HG03354 (cell line): ENCODE measurements at regions not wholly inside any gene's neighbourhood (a gene's known extent, or its start where the extent isn't known, plus 50 kb on each side); places are given as distances from the start of the nearest gene placed in this dataset.
"Not testable (repeated sequence)": the region's sequence is repeated elsewhere in the genome, so short reads cannot be mapped to it uniquely, and the experiment has no call there.

Experiments used
- ATAC-seq: cut with Tn5 transposase; IDR thresholded peaks from one replicate; pipeline ENCODE4 v1.9.1; 2021; ENCODE audit warnings: mild to moderate bottlenecking; ENCODE audit not compliant: unreplicated experiment, poor library complexity, severe bottlenecking

DNA sequence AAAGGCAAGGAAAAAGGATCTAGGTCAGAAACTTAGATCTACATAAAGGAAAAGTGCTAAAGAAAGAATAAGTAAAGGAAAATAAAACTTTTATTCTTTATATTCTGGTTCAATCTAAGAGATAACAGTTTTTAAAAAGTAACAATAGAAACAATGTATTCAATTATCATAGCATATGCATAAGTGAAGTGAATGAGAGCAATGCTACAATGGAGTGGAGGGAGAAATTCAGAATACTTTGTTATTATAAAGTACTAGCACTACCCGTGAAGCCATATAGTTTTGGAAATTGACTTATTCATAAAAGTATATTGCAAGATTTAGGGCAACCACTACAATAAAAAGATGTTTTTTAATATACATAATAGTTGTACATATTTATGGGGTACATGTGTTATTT, 586.0 kb upstream of the MDGA2 start:
- ATAC-seq: no peak

DNA sequence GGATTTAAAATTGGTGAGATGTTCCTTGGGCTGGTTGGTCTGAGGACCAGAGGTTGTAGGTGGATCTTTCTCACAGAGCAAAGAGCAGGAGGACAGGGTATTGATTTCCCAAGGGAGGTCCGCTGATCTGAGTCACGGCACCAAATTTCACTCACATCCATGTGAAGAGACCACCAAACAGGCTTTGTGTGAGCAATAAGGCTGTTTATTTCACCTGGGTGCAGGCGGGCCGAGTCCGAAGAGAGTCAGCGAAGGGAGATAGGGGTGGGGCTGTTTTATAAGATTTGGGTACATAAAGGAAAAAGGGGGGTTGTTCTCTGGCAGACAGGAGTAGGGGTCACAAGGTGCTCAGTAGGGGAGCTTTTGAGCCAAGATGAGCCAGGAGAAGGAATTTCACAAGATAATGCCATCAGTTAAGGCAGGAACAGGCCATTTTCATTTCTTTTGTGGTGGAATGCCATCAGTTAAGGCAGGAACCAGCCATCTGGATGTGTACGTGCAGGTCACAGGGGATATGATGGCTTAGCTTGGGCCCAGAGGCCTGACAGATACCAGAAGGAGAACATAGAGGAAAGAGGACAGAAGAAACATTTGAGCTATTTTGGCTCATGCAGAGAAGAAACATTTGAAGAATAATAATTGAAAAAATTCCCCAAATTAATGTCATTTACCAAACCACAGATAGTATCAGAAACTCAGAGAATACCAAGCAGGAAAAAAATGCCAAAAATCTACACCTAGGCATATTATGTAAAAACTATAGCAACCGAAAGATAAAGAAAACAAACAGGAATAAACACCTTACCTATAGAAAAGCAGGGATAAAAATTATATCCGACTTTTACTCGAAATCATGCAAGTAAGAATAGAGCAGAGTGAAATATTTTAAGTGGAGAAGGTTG, 585.2 kb upstream of the MDGA2 start:
- not testable (repeated sequence) for ATAC-seq

DNA sequence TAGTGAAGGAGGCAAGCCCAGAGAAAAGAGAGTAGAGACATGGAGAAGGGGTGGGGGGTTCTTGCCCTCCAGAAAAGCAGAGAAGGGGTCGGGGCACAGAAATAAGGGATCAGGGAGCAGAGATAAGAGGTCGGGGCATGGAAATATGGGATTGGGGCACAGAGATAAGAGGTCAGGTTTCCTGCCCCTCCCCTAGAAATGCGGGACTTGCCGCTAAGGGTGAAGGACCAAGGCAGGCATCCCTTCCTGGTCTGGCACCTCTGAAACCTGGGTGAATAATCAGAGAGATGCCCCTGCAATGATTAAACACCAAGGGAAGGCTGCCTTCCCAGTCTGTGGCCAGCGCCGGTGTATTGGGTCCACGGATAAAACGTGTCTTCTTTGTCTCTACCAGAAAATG, 584.5 kb upstream of the MDGA2 start:
- ATAC-seq: not testable (repeated sequence)

DNA sequence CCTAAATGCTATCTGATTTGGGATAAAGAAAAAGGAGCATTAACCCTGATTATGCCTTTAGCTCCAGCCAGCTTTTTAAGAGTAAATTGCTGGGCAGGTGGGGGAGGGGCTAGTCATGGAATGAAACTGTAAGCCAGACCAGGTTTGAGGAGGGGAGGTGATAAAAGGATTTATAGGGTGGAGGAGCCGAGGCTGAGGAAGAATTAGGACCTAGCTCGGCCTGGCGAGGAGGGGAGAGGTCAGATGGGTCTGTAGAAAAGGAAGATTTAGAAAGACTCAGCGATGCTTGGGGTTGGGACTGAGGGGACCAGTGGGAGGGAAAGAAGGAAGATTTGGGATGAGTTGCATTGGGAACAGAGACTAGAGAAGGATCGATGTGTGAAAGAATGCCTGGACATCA, 583.8 kb upstream of the MDGA2 start:
- not testable (repeated sequence) for ATAC-seq

DNA sequence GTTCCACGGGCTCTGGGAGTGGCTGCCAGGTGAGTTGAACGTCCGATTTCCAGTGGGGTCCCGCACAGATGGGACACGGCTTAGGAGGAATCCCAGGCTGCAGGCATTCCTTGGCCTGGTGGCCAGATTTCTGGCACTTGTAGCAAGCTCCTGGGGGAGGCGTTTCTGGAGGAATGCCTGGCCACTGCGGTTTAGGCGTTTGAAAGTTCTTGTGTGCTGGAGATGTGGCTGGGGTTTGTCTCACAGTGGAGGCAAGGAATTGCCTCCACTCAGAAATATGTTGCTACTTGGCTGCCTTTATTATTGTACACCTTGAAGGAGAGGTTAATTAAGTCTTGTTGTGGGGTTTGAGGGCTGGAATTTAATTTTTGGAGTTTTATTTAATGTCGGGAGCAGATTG, 583.3 kb upstream of the MDGA2 start:
- ATAC-seq: not testable (repeated sequence)

DNA sequence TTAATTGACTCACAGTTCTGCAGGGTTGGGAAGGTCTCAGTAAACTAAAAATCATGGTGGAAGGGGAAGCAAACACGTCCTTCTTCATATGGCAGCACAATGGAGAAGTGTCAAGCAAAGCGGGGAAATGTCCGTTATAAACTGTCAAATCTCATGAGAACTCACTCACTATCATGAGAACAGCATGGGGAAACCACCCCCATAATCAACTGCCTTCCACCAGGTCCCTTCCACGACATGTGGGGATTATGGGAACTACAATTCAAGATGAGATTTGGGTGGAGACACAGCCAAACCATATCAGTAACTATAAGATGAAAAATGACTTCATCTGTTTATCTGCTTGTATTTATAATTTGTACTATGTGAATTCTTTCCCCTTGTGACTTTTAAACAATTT, 577.6 kb upstream of the MDGA2 start:
- no peak for ATAC-seq

DNA sequence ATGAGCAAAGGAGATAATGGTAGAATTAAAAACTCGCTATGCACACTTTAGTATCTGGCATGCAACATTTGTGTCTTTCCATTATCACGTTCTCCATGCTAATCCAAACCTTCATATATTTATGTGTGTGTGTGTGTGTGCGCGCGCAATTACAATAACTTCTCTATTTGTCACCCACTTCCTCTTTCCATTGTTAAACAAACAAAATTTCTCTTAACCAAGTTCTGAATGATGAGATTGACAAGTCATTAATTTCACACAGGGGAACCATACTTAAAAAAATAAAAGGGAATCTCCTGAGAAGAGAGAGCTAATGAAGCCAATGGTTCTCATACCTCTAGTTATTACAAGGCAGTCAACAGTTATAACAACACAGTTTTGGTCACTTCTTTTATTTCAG, 575.9 kb upstream of the MDGA2 start:
- ATAC-seq: no peak

DNA sequence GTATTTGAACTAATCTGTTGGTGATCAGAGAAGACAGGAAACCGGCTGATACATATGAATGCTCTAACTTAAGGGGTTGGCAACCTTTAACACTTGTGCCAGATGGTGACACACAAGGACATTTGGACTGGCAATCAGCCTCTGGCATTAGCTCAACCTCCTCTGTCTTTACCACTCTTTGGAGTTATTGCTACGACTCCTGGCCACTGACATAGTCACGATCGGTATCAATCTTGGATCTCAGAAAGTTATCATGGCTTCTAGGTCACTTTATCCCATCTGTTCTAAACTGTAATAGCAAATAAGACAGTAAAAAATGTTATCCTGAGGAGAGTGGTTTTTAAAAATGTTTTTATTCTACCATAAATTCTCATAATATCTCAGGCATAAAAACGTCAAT, 575.2 kb upstream of the MDGA2 start:
- ATAC-seq: no peak

DNA sequence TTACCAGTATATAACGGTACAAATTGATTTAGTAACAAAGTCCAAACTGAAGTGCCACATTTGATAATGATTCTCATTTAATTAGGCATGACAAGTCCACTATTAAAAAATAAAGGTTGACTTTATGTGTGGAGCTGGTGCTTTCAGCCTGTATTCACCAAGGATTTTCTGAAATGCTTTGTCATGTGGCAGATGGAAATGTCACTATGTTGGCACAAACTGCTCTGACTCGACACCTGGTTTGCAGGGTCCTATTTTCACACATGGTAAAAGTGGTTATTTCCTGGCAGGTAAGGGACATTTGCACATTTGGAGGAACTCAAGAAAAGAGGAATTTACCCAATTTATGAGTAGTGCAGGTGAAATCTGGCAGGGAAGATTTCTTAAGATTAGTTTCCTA, 572.6 kb upstream of the MDGA2 start:
- no peak for ATAC-seq

DNA sequence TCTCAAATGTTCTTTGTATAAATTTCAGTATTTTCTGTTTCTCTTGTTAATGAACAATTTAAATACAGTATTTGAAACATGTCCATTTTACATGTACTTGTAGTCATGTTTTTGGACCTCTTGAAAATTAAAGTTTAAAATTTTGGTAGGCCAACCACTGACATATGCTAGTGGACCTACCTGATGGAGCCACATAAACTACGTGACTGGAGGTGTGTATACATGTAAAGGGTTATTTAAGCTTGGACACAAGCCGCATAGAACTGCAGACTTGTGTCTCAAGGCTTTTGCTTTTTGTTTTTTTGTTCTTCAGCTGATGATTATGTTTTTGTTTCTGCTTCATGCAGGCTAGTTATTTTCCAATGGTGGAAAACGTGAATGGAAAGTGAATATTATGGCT, 568.5 kb upstream of the MDGA2 start:
- no peak for ATAC-seq

DNA sequence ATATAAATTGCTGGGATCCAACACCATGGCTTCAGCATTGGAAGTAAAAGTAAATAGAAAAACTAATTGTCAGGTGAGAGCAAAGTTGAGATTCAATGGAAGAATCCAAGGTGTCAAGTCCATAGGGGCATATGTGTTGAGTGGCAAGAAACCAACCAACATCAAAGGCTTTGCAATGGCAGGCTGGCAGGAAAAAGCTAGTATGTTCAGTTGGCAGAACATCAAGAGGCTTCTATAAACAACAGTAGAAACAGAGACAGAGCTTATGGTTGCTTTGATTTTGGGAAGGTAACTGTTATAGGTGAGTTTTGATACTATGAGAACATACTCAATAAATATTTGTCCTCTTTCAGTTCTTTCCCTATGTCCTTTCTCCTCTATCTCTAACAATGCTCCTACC, 553.7 kb upstream of the MDGA2 start:
- no peak for ATAC-seq

DNA sequence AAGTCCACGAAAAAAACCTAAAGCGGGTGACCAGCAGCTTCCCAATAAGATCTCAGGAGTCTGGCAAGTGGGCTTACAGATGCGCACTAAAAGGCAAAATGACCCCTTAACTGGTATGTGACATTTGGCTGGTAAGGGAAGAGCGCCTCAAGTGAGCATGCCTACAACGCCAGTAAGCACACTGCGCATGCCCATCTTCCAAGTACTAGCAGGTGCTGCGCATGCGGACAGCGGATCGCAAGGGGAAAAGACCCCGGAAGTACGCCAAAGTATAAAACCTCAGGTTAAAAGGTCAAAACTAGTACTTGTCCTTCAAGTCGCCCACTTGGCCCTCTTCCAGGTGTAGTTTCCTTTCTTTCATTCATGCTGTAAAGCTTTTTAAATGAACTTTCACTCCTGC, 518.5 kb upstream of the MDGA2 start:
- ATAC-seq: no peak

DNA sequence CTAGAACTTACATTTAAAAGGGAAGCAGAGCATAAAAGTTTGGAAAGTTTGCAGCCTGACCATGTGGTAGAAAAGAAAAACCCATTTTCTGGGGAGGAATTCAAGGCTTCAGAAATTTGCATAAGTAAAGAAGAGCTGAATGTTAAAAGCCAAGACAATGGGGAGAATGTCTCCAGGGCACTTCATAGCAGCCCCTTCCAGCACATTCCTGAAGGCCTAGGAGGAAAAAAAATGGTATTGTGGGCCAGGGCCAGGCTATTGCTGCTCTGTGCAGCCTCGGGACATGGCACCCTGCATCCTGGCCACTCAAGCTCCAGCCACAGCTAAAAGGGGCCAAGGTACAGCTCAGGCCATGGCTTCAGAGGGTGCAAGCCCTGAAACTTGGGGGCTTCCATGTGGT, 474.2 kb upstream of the MDGA2 start:
- ATAC-seq: not testable (repeated sequence)

DNA sequence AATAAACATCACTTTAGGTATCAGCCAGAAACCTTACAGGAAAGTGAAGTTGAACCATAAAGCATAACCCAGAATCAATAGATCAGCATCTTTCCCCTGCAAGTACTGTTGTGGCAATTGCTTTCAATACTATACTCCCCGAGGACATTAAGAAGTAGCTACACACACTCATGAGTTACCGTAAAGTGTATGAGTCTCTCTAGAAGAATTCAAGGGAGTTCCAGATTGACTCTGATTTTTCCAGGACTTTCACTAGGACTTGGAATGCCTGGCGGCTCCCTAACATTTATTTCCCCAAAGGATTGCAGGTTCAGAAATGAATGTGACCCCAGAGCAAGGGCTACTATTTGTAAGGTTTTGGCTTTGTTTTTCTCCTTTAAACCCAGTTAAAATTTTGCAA, 465.4 kb upstream of the MDGA2 start:
- no peak for ATAC-seq

DNA sequence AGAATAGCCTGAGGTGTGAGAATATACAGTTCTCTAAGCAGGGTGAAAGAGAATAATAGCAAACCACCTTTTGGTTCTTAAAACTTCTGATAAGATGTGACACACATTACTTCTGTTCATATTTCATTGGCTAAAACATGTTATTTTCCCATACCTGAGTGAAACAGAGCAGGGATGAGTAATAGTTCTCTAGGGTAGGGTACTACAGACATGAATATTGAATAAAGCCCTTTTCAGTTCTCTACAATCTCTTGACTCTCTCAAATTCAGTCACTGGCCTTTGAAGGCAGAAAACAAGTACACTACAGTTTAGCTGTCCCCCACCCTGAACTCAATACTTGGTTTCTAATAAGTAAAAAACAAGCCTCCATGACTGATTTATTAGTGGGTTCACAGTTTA, 454.1 kb upstream of the MDGA2 start:
- no peak for ATAC-seq

DNA sequence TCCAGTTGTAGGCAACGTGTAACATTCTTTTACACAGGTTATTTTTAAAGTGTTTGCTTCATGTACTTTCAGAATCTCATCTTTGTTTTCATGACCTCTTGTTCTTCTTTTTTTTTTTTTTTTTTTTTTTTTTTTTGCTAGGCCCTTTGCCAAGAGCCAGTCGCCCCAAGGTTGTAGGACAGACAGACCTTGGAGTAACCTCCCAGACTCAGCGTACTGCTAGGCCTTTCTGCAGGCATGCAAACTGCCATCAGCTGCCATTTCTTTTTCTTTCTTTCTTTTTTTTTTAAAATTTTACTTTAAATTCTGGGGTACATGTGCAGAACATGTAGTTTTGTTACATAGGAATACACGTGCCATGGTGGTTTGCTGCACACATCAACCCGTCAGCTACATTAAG, 452.3 kb upstream of the MDGA2 start:
- ATAC-seq: no peak

DNA sequence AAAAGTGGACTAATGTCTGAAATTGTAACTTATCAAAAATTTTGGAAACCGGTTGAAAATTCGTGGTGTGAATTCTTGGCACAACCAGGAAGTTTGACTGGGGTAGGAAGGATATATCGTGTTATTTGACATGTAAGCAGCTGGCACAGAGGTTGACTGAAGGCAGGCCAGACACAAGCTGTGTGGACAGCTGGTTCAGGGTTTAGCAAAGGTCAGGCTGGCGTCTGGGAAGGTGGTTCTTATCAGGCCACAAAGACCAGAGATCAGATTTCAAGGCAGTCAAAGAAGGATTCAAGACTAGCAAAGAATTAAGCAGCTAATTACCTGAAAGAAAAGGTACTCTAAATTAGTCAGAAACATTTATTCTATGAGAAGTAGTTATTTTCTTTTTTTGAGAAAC, 450.2 kb upstream of the MDGA2 start:
- no peak for ATAC-seq

DNA sequence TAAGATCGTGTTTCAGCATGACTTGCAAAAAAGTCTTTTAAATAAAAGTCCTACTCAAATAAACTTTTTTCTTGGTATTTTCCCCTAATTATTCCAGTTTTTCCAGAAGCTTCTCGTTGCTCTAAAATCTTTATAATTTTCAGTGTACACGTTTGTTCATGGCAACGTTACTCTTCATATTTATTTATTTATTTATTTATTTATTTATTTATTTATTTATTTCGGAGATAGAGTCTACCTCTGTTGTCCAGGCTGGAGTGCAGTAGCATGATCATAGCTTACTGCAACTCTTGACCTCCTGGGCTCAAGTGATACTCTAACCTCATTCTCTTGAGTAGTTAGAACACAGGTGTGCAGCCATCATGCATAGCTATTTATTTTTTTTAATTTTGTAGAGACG, 438.3 kb upstream of the MDGA2 start:
- no peak for ATAC-seq

DNA sequence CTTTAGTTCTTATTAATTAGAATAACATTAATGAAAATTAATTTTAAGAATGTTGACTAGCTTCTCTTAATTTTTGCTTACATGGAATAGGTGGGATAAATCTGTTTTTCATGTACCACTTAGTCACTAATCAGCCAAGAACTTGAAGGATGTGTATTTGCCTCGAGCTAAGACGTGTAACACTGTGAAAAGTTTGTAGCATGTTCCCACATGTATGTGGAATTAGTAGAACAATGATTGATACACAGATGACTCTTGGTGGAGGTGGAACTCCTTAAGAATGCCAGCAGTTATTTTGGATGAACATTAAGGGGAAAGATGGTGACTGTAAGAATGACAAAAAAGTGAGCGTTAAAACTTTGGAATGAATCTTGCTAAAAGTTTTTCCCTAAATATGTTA, 435.7 kb upstream of the MDGA2 start:
- no peak for ATAC-seq

DNA sequence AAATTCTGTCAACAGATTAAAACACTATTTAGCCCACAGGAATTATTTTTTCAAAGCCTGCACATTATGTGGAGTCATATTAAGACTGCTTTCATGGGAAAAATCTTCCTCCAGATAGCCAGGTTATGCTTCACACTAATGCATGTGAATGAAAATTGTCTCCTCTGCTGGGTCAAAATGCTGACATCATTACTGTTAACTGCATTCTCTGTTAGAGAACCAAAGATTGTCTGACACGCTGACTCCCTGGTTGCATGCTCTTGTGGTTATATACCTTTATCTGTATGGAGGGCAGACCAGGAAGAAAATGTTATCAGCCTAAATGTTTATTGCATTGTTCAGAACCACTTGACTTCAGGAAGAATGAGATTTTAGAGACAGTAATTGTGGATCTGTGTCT, 432.2 kb upstream of the MDGA2 start:
- ATAC-seq: no peak

DNA sequence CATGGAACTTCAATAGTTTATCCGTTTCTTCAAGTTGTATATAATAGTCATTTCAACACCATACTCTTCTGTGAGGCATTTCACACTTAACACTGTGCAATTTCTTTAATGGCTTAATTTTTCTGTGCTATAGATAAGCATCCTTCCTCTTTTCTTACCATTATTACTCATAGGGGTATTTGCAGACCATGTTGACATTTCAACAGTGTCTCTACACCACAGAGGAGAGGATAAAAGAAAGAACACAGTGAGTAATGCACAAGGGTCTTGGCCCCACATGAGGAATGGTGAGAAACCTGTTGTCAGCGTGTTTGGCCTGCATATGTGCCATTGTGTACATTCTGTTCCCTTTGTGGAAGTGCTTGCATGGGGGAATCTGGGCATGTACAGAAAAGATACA, 421.5 kb upstream of the MDGA2 start:
- no peak for ATAC-seq

DNA sequence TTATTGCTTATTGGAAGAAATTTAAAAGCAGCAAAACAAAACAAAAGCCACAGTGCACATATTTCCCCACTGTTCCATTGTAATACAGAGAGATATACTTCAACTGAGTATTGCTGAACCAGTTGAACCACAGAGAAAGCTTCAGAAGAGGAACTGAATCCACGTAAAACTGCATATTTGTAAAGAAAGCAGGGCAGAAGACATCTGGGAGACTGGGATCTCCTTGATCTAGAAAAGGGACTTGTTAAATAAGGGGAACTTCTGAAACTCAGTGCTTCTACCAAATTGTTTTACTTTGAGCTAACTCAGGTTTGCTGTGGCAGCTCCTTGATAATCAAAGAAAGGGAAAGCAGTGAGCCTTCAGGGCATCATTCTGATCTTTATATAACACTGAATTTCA, 411.1 kb upstream of the MDGA2 start:
- ATAC-seq: no peak
